Vagina (tissue), 2 donors: ENCODE measurements at regions not wholly inside any gene's neighbourhood (a gene's known extent, or its start where the extent isn't known, plus 50 kb on each side); places are given as distances from the start of the nearest gene placed in this dataset.

Experiments used
- DNase-seq, 2 donors: peaks; one replicate each; pipeline ENCODE4 v3.0.0-alpha.2; 2017; ENCODE audit errors: extremely low spot score in 2 of 2
- H3K27ac ChIP-seq: fragments of 200-600 bp; sonication (generic); one replicate; pipeline ENCODE4 v1.5.1; 2019
- H3K27me3 ChIP-seq: fragments of 200-600 bp; sonication (generic); one replicate; pipeline ENCODE4 v1.5.1; 2019
- H3K36me3 ChIP-seq, 2 donors: fragments of 200-600 bp; sonication (generic); one replicate each; pipeline ENCODE4 v1.5.1; 2017 to 2019
- H3K4me1 ChIP-seq: fragments of 200-600 bp; sonication (generic); one replicate; pipeline ENCODE4 v1.5.1; 2019
- H3K4me3 ChIP-seq, 2 donors: fragments of 200-600 bp; sonication (generic); 1 replicate in 1 of 2; 2 replicates in 1 of 2; pipeline ENCODE4 v1.5.1; 2016 to 2019
- H3K9me3 ChIP-seq: fragments of 200-600 bp; sonication (generic); one replicate; pipeline ENCODE4 v1.5.1; 2019
- POLR2A ChIP-seq, 2 donors: fragments of 450-650 bp; IDR thresholded peaks; one replicate each; pipeline ENCODE4 v1.6.1; 2017; ENCODE audit warnings: antibody characterized with exemption in 2 of 2, mild to moderate bottlenecking in 2 of 2, moderate library complexity in 2 of 2
- POLR2AphosphoS5 ChIP-seq, 2 donors: sonication (generic); formaldehyde crosslinking; IDR thresholded peaks; one replicate each; pipeline ENCODE4 v1.9.0; 2017; ENCODE audit warnings: antibody characterized with exemption in 2 of 2, mild to moderate bottlenecking in 2 of 2, low read depth in 1 of 2; ENCODE audit not compliant: insufficient read depth in 1 of 2
- intact Hi-C: fragments of 100-400 bp; cut with DNase I; formaldehyde crosslinking; loops from one replicate; pipeline ENCODE4 v1.15.1; 2023
- TF ChIP-seq, protein P1 (sequence below), 3 experiments: fragments of 450-650 bp in 2 of 3; fragments of 200-600 bp in 1 of 3; sonication (generic) in 1 of 3; IDR thresholded peaks; one replicate each; pipeline ENCODE4 v1.5.1; 2017 to 2019; ENCODE audit warnings: antibody characterized with exemption in 3 of 3, mild to moderate bottlenecking in 2 of 3, moderate library complexity in 2 of 3

GRCh38 chr13:78709028-78709427, 50.1 kb upstream of the OBI1 start:
- DNase-seq: no peak
- TF ChIP-seq POLR2AphosphoS5 (IDR thresholded peaks at IDR 0.05; ENCODE audit: insufficient read depth in 1 of 2, low read depth in 1 of 2) (no peak), POLR2A (IDR thresholded peaks at IDR 0.05) (no peak)
- TF ChIP-seq, protein P1, sequence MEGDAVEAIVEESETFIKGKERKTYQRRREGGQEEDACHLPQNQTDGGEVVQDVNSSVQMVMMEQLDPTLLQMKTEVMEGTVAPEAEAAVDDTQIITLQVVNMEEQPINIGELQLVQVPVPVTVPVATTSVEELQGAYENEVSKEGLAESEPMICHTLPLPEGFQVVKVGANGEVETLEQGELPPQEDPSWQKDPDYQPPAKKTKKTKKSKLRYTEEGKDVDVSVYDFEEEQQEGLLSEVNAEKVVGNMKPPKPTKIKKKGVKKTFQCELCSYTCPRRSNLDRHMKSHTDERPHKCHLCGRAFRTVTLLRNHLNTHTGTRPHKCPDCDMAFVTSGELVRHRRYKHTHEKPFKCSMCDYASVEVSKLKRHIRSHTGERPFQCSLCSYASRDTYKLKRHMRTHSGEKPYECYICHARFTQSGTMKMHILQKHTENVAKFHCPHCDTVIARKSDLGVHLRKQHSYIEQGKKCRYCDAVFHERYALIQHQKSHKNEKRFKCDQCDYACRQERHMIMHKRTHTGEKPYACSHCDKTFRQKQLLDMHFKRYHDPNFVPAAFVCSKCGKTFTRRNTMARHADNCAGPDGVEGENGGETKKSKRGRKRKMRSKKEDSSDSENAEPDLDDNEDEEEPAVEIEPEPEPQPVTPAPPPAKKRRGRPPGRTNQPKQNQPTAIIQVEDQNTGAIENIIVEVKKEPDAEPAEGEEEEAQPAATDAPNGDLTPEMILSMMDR (IDR thresholded peaks at IDR 0.05): no peak
- H3K27ac ChIP-seq: no peak overlapping the region
- no peaks in the 10 kb centered on the region for H3K36me3 ChIP-seq
- intact Hi-C loops: no loop called here
- H3K4me1 ChIP-seq: no peaks in the 10 kb centered on the region
- H3K9me3 ChIP-seq: no peaks in the 10 kb centered on the region
- H3K27me3 ChIP-seq: no peaks in the 10 kb centered on the region
- H3K4me3 ChIP-seq: no peak overlapping the region
